GM19455 (cell line): ENCODE measurements at regions not wholly inside any gene's neighbourhood (a gene's known extent, or its start where the extent isn't known, plus 50 kb on each side); places are given as distances from the start of the nearest gene placed in this dataset.

Experiments
- ATAC-seq: cut with Tn5 transposase; IDR thresholded peaks from one replicate; pipeline ENCODE4 v1.9.1; 2021; ENCODE audit not compliant: unreplicated experiment

DNA sequence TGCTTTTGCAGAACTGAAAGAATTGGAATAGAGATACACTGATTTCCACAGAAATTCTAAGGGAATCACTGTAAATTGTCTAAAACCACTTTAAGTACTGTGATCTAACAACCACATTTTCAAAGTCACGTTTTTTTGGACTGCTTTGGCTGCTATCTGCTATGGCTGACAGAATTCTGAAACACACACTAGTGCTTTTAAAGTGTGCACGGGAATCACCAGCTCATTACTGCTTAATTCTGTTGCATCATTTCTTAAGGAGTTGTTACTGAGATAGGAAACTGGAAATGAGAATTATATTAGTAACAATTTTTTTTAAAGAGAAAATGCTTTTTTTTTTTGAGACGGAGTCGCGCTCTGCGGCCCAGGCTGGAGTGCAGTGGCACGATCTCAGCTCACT is 716.5 kb upstream of the NRSN1 start:
- ATAC-seq, result no peak

GRCh38 chr6:23410439-23410838 is 715.6 kb upstream of the NRSN1 start:
- ATAC-seq, result no peak

GRCh38 chr6:23412770-23413169 is 713.2 kb upstream of the NRSN1 start:
- no peak for ATAC-seq

DNA sequence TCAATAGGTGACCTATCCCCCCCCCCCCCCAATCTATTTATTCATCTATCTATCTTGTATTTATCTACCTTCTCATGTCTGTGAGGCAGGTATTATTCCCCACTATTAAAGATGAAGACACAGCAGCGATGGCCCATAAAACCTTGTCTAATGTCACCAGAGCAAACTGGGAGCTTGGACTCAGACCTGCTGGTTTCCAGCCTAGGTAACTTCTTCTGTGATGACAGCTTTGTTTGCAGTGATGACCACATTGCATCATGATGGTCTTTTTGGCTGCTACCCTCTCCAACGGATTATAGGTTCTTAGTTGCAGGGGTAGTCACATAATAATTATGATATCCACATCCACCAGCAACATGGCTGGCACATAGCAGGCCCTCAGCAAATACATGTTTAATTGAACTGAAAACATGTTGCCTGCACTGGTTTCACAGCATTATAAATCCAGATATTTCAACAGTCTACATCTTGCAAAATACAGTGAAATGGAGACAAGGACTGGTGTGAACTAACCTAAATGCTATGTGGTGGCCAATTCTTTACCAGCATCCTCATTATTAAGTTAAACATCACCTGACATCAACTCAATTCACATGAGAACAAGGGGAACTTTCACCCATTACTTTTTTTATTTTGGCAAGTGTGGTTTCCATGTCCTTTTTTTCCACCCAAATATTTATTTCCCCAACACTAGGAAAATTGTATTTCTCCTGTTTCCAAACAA is 712.5 kb upstream of the NRSN1 start:
- no peak for ATAC-seq

GRCh38 chr6:23414051-23414445 is 712.0 kb upstream of the NRSN1 start:
- ATAC-seq, result no peak

DNA sequence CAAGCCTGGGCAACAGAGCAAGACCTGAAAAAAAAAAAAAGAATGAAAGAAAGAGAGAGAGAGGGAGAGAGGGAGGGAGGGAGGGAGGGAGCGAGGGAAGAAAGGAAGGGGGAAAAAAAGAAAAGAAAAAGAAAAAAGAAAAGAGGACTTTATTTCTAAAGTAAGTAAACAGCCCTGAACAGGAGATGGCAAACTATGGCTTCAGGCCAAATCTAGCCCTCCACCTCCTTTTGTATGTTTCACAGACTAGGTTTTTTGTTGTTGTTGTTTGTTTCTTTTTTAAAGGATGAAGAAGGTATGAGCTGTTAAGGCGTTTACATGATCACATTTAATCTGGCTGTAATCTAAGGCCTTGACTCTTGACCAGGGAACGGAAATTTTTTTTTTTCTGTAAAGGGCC is 711.1 kb upstream of the NRSN1 start:
- no peak for ATAC-seq

DNA sequence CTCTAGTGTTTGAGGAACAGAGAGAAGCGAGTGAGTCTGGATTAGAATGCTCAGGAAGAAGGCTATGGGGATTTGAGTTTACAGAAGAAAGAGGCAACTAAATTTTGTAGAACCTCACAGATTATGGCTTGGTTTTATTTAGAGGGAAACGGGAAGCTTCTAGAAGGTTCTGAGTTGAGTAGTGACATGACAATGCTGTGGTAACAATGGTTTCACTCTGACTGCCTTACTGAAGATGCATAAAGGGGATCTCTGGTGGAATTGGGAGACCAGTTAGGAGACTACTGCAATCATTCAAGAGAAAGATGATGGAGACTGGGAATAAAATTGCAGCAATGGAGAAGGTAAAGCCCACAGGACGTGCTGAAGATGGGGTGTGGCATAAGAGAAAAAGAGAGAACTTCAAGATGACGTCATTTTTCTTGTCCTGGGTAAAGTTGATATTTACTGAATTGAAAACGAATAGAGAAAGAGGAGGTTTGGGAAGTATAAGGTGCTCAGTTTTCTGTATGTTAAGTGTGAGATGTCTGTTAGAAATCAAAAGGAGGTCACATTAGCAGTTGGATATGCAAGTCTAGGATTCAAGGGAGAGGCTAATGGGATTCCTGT is 710.1 kb upstream of the NRSN1 start:
- no peak for ATAC-seq

DNA sequence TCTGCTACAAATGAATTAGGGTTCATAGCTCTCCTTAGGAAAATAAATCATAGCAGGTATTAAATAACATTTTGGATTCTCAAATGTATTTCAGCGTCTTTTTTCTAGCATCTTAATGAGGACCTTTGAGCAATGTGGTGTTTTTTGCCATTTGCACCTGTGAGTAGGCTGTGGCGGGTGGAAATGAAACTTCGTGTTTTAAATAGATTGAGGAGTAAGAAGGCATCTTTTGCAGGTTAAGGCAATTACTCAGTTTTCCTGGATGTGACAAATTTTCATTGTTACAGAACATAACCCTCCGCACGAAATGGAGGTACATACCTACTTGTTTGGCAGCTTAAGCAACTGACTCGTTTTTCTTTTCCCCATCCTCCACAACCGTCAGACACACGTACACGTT is 708.9 kb upstream of the NRSN1 start:
- no peak for ATAC-seq

GRCh38 chr6:23418095-23418494 is 707.9 kb upstream of the NRSN1 start:
- ATAC-seq, result no peak

- ATAC-seq, result no peak
Measured at GRCh38 chr6:23419046-23419445, 707.0 kb upstream of the NRSN1 start.

GRCh38 chr6:23420659-23421350 is 705.2 kb upstream of the NRSN1 start:
- ATAC-seq, result no peak

DNA sequence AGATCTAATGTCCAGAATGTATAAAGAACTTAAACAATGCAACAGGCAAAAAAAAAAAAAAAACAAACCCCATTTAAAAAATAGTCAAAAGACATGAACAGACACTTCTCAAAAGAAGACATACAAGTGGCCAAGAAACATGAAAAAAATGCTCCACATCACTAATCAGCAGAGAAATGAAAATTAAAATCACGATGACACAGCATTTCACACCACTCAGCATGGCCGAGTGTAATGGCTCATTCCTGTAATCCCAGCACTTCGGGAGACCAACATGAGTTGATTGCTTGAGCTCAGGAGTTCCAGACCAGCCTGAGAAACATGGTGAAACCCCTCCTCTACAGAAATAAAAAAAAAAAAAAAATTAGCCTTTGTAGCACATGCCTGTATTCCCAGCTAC is 701.4 kb upstream of the NRSN1 start:
- ATAC-seq, result no peak

- no peak for ATAC-seq
Measured at GRCh38 chr6:23435126-23435525, 690.9 kb upstream of the NRSN1 start.

DNA sequence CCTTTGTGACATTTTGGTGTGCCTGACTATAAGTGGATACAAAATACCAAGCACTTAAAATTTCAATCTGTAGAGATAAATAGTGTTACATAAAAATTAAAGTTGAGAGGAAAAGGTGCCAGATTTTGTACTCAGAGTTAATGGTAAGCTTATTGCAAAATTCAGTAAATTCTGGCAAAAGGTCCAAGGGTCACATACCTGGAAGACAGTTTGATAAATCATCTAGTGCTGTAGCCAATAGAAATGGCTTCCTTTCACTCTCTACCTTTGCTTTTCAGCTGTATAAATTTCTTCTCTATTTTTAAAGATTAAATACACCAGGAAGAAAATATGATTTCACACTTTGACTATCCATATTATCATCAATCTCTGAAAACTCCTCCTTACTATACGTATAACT is 690.2 kb upstream of the NRSN1 start:
- ATAC-seq, result no peak

GRCh38 chr6:23441808-23442461 is 684.1 kb upstream of the NRSN1 start:
- ATAC-seq, result no peak

GRCh38 chr6:23445157-23445710 is 680.8 kb upstream of the NRSN1 start:
- no peak for ATAC-seq

- no peak for ATAC-seq
Measured at GRCh38 chr6:23446469-23446967, 679.5 kb upstream of the NRSN1 start.

DNA sequence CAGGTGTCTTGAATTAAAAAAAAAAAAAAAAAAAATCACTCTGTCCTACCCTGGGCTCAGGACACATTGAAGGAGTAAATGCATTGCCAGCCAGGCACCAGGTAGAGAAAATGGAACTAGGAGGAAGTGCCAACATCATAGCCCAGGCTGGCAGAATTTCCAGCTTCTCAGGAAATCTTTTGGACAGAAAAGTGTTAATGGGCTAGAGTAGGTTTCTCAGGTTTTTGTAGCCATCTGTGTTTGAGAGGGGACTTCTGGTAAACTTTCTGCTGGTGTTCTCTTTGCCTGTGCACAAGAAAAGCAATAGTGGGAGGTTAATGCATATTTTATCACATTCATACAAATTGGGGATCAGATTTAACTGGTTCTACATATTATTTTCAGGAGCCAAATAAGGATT is 678.3 kb upstream of the NRSN1 start:
- no peak for ATAC-seq

DNA sequence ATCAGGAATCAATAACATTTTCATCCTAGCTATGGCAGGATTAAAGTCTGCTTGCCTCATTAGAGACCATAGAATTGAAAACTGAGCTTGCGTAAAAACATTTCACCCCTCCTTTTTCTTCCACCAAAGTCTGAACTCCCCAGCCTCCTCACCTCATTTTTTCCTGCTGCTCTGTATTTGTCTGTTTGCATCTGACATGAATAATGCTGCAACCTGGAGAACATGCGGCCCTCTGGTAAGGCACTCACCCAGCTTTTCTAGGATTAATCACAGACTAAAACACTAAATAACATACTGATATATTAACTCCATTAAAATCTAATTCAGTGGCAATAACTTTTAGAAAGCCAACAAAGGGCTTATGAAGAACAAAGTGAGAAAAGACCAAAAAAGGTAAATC is 677.7 kb upstream of the NRSN1 start:
- ATAC-seq, result no peak

- no peak for ATAC-seq
Measured at GRCh38 chr6:23454080-23454976, 671.7 kb upstream of the NRSN1 start.
